MCF 10A (cell line): ENCODE measurements at regions not wholly inside any gene's neighbourhood (a gene's known extent, or its start where the extent isn't known, plus 50 kb on each side); places are given as distances from the start of the nearest gene placed in this dataset.

Experiments
- BruUV-seq: library from RNA; stranded (reverse); fragments of 400-500 nt; replicated peaks from 2 replicates; lab custom pipeline; 2021; lab: Mats Ljungman, UMichigan
- CTCF ChIA-PET: fragments of 300-600 bp; sonication (Branson Sonifier 250); formaldehyde crosslinking; extraction: SDS; loops from one replicate; lab custom pipeline; 2021; ENCODE audit warnings: antibody characterized with exemption, inconsistent platforms; lab: Yijun Ruan, JAX
- POLR2A ChIA-PET: fragments of 300-600, 350-650 bp; sonication (Branson Sonifier 250); formaldehyde crosslinking; extraction: SDS; loops from one replicate; lab custom pipeline; 2020; ENCODE audit warnings: antibody characterized with exemption, inconsistent platforms; lab: Yijun Ruan, JAX
- DNase-seq: peaks from one replicate; pipeline ENCODE4 v3.0.0-alpha.2; 2018; ENCODE audit not compliant: unreplicated experiment
- H3K27ac Mint-ChIP-seq: one replicate; pipeline ENCODE4 v1.8.0; 2022; ENCODE audit warnings: mild to moderate bottlenecking, low read depth, mixed read lengths; ENCODE audit not compliant: unreplicated experiment
- H3K27me3 Mint-ChIP-seq: one replicate; pipeline ENCODE4 v1.8.0; 2022; ENCODE audit warnings: mixed read lengths; ENCODE audit not compliant: insufficient read depth, unreplicated experiment
- H3K36me3 Mint-ChIP-seq: one replicate; pipeline ENCODE4 v1.8.0; 2022; ENCODE audit warnings: mild to moderate bottlenecking, moderate library complexity, mixed read lengths; ENCODE audit not compliant: insufficient read depth, unreplicated experiment
- H3K4me1 Mint-ChIP-seq: one replicate; pipeline ENCODE4 v1.8.0; 2022; ENCODE audit warnings: mixed read lengths; ENCODE audit not compliant: insufficient read depth, unreplicated experiment
- H3K4me3 Mint-ChIP-seq: one replicate; pipeline ENCODE4 v1.8.0; 2022; ENCODE audit warnings: mild to moderate bottlenecking, moderate library complexity, mixed read lengths; ENCODE audit not compliant: unreplicated experiment
- H3K9me3 Mint-ChIP-seq: one replicate; pipeline ENCODE4 v1.8.0; 2022; ENCODE audit warnings: mixed read lengths; ENCODE audit not compliant: unreplicated experiment
- CTCF ChIP-seq: fragments of 200-600 bp; IDR thresholded peaks from one replicate; pipeline ENCODE4 v1.8.0; 2022; ENCODE audit warnings: antibody characterized with exemption, mild to moderate bottlenecking; ENCODE audit not compliant: unreplicated experiment
- intact Hi-C: fragments of 100-400 bp; cut with micrococcal nuclease; formaldehyde crosslinking; loops from 2 replicates; pipeline ENCODE4 v1.14.1; 2022

GRCh38 chr5:141779503-141779973 lies 97.5 kb upstream of the ARAP3 start:
- Mint-ChIP-seq H3K36me3 (peaks cover 7% of the 10 kb centered on the region), H3K27ac (no peak overlapping the region), H3K4me3 (no peak overlapping the region), H3K4me1 (peaks cover 31% of the 10 kb centered on the region), H3K27me3 (no peaks in the 10 kb centered on the region), H3K9me3 (no peaks in the 10 kb centered on the region)
- intact Hi-C loops: loop anchor here (1.0 kb wide), 1 partner anchor 44 kb away; no protein-coding TSS in a partner anchor
- ChIA-PET POLR2A (interaction anchor here (0.6 to 1.1 kb wide), 5 partner anchors 9 to 70 kb away, joined by 3 read pairs; no protein-coding TSS in a partner anchor), CTCF (interaction anchor here (0.5 to 1.7 kb wide), 5 partner anchors 8 to 1347 kb away, joined by 3 to 4 read pairs (median 3); no protein-coding TSS in a partner anchor)
- DNase-seq: peak; percentile 70
- no TSS peak for BruUV-seq
- no peak for TF ChIP-seq CTCF

- intact Hi-C loops: loop anchor here (1.0 kb wide), 1 partner anchor 43 kb away; no protein-coding TSS in a partner anchor
- peaks cover under 1% of the 10 kb centered on the region for H3K36me3 Mint-ChIP-seq
- no peak for TF ChIP-seq CTCF
- no peak for DNase-seq
- no peak overlapping the region for H3K4me3 Mint-ChIP-seq
- H3K27ac Mint-ChIP-seq: peak overlapping the region; percentile 63
- no peaks in the 10 kb centered on the region for H3K27me3 Mint-ChIP-seq
- ChIA-PET CTCF (interaction anchor here (0.7 to 1.7 kb wide), 3 partner anchors 36 to 111 kb away, joined by 3 to 4 read pairs (median 4); no protein-coding TSS in a partner anchor), POLR2A (interaction anchor here (0.6 to 0.8 kb wide), 2 partner anchors 14 to 70 kb away, joined by 3 read pairs; no protein-coding TSS in a partner anchor)
- H3K9me3 Mint-ChIP-seq: no peaks in the 10 kb centered on the region
- no TSS peak for BruUV-seq
- peaks cover 25% of the 10 kb centered on the region for H3K4me1 Mint-ChIP-seq
These were observed 96.7 kb upstream of the ARAP3 start for GRCh38 chr5:141778683-141779082.

- Mint-ChIP-seq H3K4me1 (peaks cover 25% of the 10 kb centered on the region), H3K4me3 (no peak overlapping the region), H3K27me3 (no peaks in the 10 kb centered on the region), H3K36me3 (no peaks in the 10 kb centered on the region), H3K9me3 (no peaks in the 10 kb centered on the region), H3K27ac (peak overlapping the region; percentile 63)
- TF ChIP-seq CTCF: no peak
- ChIA-PET CTCF (interaction anchor here (1.0 kb wide), 1 partner anchor 37 kb away, joined by 4 read pairs; no protein-coding TSS in a partner anchor), POLR2A (interaction anchor here (0.6 kb wide), 1 partner anchor 13 kb away, joined by 3 read pairs; no protein-coding TSS in a partner anchor)
- intact Hi-C loops: no loop called here
- DNase-seq: peak; percentile 85
- no TSS peak for BruUV-seq
These were observed 96.2 kb upstream of the ARAP3 start for GRCh38 chr5:141778206-141778605.

GRCh38 chr5:141777711-141778110 lies 95.7 kb upstream of the ARAP3 start:
- H3K4me3 Mint-ChIP-seq: no peak overlapping the region
- CTCF ChIA-PET: interaction anchor here (1.0 kb wide), 1 partner anchor 37 kb away, joined by 4 read pairs; no protein-coding TSS in a partner anchor
- no peak for TF ChIP-seq CTCF

More at GRCh38 chr5:141777711-141778110, 95.7 kb upstream of the ARAP3 start:
- no TSS peak for BruUV-seq
- Mint-ChIP-seq H3K27ac (peak overlapping the region; percentile 63), H3K9me3 (no peaks in the 10 kb centered on the region), H3K27me3 (peaks cover 4% of the 10 kb centered on the region), H3K36me3 (no peaks in the 10 kb centered on the region), H3K4me1 (peaks cover 25% of the 10 kb centered on the region)
- POLR2A ChIA-PET: no interaction called here
- DNase-seq: no peak
- intact Hi-C loops: no loop called here
